HL-60/S4 treated with phorbol 12-myristate 13-acetate at 8.2 ng/mL for 4 days and 3 days (cell line): ENCODE measurements at regions not wholly inside any gene's neighbourhood (a gene's known extent, or its start where the extent isn't known, plus 50 kb on each side); places are given as distances from the start of the nearest gene placed in this dataset.
"Not testable (repeated sequence)": the region's sequence is repeated elsewhere in the genome, so short reads cannot be mapped to it uniquely, and the experiment has no call there.

Experiments used
- in situ Hi-C: fragments of 300-500 bp; cut with MboI; formaldehyde crosslinking; loops from 2 replicates; pipeline ENCODE4 v1.15.0; 2022; ENCODE audit warnings: low sequenced_read_pairs

- in situ Hi-C loops = loop anchor here (25.0 kb wide), 1 partner anchor 318 kb away; no protein-coding TSS in a partner anchor
Measured at GRCh38 chr3:5729852-5730251, 542.3 kb downstream of the EDEM1 start.

GRCh38 chr3:5731100-5731499 lies 543.6 kb downstream of the EDEM1 start:
- in situ Hi-C loops = loop anchor here (25.0 kb wide), 1 partner anchor 319 kb away; no protein-coding TSS in a partner anchor

GRCh38 chr3:5732081-5732480 lies 544.6 kb downstream of the EDEM1 start:
- in situ Hi-C loops = loop anchor here (25.0 kb wide), 1 partner anchor 320 kb away; no protein-coding TSS in a partner anchor

- in situ Hi-C loops = loop anchor here (25.0 kb wide), 1 partner anchor 322 kb away; no protein-coding TSS in a partner anchor
Measured at GRCh38 chr3:5733995-5734394, 546.5 kb downstream of the EDEM1 start.

GRCh38 chr3:5735896-5736295 lies 548.4 kb downstream of the EDEM1 start:
- in situ Hi-C loops = loop anchor here (25.0 kb wide), 1 partner anchor 324 kb away; no protein-coding TSS in a partner anchor

GRCh38 chr3:5739299-5739935 lies 551.9 kb downstream of the EDEM1 start:
- in situ Hi-C loops = loop anchor here (25.0 kb wide), 1 partner anchor 327 kb away; no protein-coding TSS in a partner anchor

GRCh38 chr3:5739949-5740348 lies 552.4 kb downstream of the EDEM1 start:
- in situ Hi-C loops = loop anchor here (25.0 kb wide), 1 partner anchor 328 kb away; no protein-coding TSS in a partner anchor

GRCh38 chr3:5741017-5741416 lies 553.5 kb downstream of the EDEM1 start:
- in situ Hi-C loops = loop anchor here (25.0 kb wide), 1 partner anchor 329 kb away; no protein-coding TSS in a partner anchor

- in situ Hi-C loops = no loop called here
Measured at GRCh38 chr3:5750091-5750490, 562.6 kb downstream of the EDEM1 start.

- in situ Hi-C loops = no loop called here
Measured at GRCh38 chr3:5750874-5751640, 563.5 kb downstream of the EDEM1 start.

GRCh38 chr3:5754602-5755001 lies 567.1 kb downstream of the EDEM1 start:
- in situ Hi-C loops = no loop called here

- in situ Hi-C loops = no loop called here
Measured at GRCh38 chr3:5756443-5756842, 568.9 kb downstream of the EDEM1 start.

- in situ Hi-C loops = no loop called here
Measured at GRCh38 chr3:5757213-5757804, 569.8 kb downstream of the EDEM1 start.

GRCh38 chr3:5758699-5759098 lies 571.2 kb downstream of the EDEM1 start:
- in situ Hi-C loops = no loop called here

- in situ Hi-C loops = no loop called here
Measured at GRCh38 chr3:5762506-5762905, 575.0 kb downstream of the EDEM1 start.

GRCh38 chr3:5766848-5767247 lies 579.3 kb downstream of the EDEM1 start:
- in situ Hi-C loops = no loop called here

GRCh38 chr3:5767304-5767703 lies 579.8 kb downstream of the EDEM1 start:
- in situ Hi-C loops = no loop called here

GRCh38 chr3:5768281-5768945 lies 580.9 kb downstream of the EDEM1 start:
- in situ Hi-C loops = no loop called here

- in situ Hi-C loops = no loop called here
Measured at GRCh38 chr3:5769825-5770224, 582.3 kb downstream of the EDEM1 start.

- in situ Hi-C loops = no loop called here
Measured at GRCh38 chr3:5774337-5774736, 586.8 kb downstream of the EDEM1 start.

GRCh38 chr3:5775100-5775499 lies 587.6 kb downstream of the EDEM1 start:
- in situ Hi-C loops = not testable (repeated sequence)
